Activated T-cell treated with anti-CD3 and anti-CD28 coated beads, Interleukin-2, amount 50 U/mL, for 1 hour (primary cell): ENCODE measurements at regions not wholly inside any gene's neighbourhood (a gene's known extent, or its start where the extent isn't known, plus 50 kb on each side); places are given as distances from the start of the nearest gene placed in this dataset.

ENCODE experiments used
- DNase-seq: peaks from one replicate; pipeline ENCODE4 v3.0.0-alpha.2; 2020

DNA sequence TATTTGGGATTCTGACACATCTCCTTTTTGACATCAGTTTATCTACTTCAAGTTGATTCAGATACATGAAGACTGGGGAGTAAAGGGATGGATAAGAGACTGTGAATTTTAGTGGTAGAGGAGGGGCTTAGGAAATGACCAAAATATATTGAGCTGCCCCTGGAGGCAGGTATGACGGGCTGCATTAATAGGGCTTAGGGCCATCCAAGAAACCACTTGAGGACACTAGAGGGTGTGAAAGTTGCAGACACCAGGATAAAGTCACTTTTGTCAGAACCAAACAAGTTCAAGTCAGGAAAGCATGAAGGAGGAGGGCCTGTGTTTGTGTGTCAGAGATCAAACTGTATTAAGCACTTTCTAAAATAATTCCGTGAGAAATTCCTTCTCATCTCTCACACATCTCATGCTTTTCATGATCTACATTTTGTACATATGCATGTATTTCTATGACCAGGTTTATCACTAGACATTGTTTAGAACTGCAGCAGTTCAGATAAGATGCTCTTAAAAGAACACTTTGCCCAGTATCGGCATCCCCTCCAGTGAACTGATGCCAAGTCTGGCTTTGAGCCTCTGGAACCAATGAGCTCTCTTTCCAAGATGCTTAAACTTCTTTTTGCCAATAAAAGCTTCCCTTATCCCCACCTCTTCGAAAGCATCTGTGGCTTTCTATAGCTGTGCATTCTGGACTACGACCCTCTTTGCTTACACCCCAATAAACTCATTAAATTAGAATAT is 136.9 kb downstream of the SLC38A1 start:
- DNase-seq, result no peak

DNA sequence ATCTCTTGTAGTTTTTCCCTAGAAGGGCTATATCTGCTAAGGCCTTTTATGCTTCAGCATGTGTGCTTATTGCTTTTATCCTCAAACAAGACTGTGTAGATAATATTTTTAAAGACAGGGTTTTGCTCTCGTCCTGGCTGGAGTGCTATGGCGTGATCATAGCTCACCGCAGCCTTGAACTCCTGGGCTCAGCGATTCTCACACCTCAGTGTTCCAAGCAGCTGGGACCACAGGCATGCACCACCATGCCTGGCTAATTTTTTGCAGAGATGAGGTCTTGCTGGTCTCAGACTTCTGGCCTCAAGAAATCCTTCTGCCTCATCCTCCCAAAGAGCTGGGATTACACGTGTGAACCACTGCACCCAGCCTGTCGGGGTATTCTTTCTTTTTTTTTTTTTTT is 137.3 kb upstream of the SCAF11 start:
- DNase-seq, result no peak

DNA sequence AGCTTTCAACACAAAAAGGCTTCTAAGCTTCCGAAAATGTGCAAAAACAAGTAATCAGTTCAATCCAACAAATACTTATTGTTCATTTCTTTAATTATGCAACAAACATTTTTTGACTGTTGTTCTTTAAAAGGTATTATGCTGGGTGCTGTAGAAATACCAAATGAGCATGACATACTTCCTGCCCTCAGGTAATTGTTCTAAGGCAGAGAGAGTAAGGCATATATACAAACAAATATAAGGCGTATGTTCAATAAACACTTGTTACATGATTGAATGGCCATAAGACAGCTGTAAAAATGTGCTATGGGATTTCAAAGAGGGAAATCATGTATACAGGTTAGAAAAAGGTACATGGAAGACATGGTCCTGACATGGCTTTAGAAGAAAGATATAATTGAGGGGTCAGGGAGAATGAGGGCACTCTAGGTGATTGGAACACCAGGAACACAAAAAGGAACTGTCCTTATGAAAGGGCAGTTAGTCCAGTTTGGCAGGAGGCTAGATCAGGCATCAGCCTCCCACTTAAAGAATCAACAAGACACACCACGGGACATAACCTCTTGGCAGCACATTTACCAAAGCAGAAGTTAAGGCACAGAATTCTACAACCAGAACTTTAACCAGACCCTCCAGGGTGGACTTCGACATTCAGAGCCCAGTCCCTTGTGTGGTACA is 135.8 kb upstream of the SCAF11 start:
- DNase-seq, result no peak

DNA sequence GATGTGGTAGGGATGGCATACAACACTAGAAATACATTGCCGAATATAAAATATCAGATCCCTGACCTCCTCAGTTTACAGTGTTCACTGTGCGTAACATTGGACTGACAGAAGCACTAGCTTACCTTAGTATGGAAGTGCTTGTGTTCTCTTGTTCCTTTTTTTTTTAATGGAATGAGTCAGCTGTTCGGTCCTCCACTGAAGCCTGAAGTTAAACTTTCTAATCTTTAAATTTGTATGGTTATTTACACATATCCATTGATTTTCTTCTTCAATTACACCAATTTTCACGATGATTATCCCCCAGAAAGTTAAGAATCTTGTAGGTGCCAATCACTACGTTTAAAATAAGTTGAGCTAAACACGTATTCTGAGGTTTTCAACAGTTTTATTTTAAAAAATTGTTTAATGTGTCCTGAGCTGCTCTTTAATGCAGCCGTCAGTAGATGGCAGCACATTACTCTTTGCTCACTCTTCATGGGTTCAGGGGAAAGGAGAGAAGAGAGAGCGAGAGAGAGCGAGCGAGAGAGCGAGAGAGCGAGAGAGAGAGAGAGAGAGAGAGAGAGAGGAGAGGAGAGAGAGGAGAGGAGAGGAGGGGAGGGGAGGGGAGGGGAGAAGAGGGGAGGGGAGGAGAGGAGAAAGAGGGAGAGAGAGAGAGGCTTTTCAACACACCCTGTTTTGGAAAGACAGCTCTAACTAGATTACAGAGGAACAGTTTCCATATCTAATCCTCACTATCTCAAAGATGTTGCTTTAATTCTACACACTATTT is 134.7 kb upstream of the SCAF11 start:
- DNase-seq, result peak; percentile 27

DNA sequence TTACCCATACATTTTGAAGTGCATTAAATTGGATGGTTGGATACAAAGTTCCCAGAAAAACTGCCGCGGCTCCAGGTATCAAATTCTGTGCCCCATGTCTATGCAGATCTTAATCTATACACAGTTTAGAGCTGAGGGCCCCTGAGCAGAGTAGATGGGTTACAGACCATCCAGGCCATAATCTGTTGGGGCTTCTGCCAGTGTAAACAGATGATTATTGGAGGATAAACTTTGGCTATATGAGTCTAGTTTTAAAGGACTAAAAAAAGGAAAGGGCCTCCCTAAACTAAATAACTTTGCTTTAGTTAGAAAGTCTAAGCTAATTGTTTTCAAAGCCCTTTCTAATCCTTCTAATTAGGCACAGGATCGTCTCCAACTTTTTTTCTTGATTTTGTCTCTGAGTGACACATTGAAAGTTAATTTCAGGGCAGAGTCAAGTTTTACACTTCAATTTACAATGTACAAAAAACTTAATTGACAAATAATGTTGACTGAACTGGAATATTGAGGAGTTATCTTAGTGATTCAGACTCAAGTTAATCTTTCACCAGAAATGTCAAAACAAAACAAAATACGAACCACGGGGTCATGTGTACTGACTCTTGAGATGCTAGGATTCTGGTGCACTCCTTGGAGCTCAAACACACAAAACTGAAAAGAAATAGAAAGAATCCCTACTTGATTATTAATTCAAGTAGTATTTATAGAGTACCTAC is 133.9 kb upstream of the SCAF11 start:
- DNase-seq, result no peak

DNA sequence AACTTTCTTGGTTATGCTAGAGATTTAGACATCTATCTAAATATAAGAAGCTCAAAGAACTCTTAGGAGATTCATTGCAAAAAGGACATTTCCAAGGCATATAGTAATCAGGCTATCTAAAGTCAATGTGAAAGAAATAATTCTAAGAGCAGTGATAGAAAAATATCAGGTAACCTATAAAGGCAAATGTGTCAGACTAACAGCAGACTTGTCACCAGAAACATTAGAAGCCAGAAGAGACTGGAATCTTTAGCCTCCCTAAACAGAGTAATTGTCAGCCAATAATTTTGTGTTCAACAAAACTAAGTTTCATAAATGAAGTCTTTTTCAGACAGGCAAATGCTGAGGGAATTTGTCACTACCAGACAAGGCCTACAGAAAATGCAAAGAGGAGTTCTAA is 122.0 kb upstream of the SCAF11 start:
- DNase-seq, result no peak

DNA sequence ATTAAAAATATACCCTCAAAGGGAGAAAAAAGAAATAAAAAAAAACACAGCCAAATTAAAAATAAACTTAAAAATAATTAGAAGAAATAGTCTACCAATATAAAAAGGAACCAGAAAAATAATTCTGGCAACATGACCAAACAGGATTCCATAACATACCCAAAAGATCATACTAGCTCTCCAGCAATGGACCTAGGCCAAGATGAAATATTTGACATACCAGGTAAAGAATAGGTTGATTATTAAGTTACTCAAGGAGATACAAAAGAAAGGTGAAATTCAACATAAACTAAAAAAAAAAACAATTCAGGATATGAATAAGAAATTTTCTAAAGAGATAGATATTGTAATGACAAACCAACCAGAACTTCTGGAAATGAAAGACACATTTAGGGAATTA is 121.3 kb upstream of the SCAF11 start:
- no peak for DNase-seq

DNA sequence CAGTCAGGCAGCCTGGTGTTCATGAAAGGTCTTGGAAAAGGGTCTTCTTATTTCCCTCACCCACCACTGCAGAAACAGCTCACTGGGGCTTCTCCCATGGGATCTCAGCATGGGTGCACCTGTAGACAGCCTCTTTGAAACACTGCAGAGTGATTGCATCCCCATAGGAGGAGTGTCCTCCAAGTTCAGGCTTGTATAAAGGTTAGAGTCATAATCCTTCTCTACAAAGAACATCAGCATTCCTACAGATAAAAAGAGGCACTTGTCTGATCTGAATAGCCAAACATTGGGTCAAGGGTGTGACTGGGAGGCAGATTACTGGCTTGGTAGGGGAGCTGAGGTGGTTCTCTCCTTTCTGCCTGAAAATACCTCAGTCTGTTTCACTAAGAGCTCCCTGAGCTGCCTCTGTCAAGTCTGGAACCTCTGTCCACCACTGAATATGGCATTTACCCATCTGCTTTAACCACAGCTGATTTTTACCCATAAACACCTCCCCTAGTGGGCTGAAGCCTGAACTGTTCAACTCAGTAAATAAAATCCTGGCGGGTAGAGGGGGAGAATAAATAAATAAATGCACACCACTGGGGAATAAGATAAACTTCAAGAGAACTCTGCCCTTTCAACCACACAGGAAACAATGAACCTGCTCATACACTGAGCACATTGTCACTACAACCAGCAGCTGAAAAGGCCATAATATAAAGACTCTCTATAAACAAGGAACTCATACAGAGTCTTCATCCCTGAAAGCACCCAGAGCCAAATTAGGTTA is 120.7 kb upstream of the SCAF11 start:
- no peak for DNase-seq

DNA sequence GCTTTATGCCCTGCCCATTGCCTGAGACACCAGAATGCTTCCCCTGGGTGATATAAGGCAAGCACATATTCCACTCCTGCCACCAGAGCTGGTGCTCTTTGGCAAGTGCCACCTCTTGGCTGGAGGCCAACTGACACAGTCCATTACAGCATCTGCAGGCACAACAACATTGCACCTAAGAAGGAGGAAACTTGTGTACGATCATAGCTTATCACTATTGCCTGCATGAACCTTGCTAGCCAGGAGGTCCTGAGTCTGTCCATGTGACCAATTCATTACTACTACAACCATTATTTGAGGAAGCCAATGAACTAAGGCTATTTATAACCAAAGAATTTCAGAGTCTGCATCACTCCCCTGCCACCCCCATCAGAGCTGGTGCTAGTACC is 119.8 kb upstream of the SCAF11 start:
- DNase-seq, result no peak

DNA sequence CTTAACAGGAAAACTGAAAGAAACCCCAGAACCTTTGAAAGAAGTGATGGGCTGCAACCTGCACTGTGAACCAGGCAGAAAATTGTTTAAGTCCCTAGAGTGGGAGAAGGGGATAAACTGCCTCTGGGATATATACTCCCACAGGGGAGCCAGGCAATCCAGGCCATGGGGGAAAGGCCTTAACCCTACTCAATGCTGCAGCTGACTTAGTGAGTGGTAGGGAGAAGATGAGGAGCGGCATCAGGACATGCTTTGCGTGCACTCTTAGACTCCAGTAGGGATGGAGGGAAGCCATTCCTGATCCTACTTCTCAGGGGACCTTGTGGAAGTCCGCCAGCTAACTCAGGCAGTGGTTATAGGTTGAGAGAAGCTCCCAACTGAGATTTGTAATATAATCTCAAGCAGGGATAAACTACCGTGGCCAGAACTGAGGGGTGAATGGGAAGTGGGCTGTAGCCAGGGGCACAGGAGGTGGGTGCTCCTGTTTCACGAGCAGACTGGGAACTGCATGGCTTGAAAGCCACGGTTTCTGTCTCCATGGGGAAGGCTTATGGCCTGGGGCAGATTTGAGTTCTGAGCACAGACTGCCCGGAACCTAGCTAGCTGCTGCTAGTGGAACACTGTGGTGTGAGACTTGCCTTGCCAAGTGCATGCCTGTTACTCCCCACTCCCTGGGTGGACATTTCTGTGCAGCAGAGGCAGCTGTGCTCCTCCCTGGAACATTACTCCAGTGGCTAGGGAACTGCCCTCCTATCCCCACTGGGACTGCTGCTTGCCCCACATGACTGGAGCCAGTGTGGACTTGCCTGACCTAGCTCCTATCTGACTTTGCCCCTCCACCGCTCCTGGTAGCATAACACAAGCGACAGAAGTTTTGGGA is 119.2 kb upstream of the SCAF11 start:
- DNase-seq, result no peak

DNA sequence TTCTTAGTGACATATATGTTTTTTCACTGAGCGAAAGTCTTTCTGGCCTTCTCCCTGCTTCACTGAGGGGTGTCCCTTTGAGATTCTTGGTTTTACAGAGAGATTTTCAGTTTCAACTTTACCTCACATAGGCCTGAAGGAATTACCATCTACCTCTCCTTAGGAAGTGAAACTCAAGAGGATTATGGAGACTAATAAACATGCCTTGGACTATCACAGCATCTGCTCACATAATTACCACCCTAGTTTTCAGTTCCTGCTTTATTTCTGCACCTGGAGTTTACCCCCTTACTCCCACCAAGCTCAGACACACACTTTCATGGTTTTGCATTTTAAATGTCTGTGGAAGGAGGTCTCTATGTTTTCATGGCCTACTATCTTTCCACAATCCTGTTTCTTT is 118.3 kb upstream of the SCAF11 start:
- no peak for DNase-seq

DNA sequence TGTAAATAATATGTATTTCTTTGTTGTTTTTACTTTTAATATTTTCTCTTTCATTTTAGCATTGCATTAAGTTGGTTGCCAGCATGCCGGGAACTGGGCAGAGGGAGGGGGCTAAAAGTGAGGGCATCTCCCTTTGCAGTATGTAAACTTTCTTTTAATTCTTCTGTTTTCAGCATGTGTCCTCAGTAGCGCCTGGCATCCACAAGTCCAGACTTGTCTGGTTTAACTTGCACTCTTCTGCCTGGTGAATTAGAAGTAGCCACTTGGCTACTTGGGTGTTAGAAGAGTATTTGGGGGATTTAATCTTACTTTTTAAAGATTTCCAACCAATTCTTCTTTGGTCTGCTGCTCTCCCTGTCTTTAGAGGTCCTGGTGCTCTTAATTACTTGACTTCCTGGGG is 117.2 kb upstream of the SCAF11 start:
- no peak for DNase-seq

DNA sequence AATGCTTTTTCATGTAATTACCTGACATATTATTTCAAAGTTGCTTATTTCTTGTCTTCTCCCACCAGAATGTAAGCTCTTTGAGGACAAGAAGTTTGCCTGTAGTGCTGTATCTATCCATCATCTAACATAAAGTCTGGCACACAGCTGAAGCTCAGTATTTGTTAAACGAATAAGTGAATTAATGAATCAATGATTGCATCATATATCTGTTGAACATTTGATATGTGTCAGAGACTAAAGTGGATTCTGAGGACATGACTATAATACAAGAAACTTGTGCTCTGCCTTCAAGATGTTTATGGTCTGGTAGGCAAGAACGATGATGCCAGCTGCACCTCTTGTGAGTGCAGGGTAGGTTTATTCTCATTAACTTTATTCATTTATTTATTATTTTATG is 115.4 kb upstream of the SCAF11 start:
- DNase-seq, result no peak

DNA sequence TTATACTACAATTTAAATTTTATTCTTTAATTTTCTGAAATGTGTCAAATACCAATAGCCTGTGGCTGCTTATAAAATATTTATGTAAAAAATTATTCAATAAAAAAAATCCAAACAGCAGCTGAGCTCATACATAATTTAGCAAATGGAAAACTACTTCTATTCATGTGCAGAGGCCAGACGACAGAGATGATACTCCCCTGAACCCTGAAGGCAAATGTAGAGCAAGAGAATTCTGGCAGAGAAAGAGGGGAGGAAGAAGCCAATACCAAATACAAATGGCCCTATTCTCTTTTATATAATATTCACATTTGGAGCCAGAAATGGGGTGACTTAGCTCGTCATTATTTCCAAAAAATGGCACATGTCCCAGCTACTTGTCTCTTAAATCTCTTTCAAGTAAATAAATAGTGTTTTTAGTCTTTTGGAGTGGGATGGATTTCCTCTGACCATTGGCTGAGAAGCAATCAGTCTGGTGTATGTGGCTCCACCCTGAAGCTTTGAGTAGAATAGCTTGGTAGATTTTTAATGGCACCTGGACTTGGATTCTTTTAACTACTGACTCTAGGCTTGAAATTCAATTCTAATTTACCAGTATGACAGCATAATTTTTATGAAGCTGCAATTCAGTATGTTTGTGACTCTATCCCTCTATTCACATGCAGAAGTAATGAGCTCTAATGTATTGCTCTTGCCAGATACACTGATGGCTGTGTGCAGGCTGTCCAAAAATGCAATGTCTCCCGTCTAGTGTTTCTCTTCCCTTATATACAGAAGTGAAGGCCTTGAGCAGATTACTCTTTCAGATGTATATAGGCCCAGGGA is 113.4 kb upstream of the SCAF11 start:
- DNase-seq, result no peak

DNA sequence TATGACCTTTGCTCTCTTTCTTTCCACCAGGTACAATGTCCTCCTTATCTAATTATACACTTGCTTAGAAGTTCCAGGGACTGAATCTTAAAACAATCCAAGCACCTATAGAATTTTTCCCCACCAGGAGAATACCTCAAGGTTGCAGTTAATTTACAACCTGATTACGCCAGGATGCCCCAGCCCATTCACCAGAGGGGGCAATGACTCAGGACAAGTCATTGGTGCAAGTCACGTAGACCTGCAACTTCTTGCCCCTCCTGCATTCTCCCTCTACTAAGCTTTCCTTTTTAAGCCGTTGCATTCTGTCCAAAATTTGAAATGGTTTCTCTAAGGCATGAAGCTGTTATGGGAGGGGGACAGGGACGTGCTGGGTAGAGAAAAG is 111.1 kb upstream of the SCAF11 start:
- DNase-seq, result no peak

DNA sequence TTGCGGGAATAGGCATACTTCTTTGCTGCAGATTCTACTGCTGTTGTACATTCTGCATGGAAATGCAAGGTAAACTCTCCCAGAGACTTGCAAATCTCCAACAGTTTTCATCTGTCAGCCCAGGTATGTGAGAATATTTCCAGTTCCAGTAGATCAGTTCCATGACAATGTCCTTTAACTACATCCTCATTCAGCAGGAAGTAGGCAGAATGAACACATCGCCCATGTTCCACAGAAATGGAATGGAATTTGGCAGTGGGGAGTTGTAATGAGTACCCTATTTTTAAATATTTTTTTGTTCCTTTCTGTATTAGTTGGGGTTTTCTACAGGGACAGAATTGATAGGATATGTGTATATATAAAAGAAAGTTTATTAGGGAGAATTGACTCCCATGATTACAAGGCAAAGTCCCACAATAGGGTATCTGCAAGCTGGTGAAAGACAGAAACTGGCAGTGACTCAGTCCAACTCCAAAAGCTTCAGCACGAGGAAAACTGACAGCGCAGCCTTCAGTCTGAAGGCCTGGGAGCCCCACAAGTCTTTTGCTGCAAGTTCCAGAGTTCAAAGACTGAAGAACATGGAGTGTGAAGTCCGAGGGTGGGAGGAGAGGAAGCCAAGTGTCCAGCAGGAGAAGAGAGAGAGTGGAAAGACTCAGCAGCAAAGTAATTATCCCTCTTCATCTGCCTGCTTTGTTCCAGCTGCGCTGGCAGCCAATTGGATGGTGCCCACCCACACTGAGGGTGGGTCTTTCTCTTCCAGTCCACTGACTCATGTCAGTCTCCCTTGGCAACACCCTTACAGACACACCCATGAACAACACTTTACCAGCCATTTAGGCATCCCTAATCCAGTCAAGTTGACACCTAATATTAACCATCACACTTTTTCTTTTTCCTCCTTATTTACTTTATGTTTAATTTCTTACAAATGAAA is 110.4 kb upstream of the SCAF11 start:
- DNase-seq, result no peak

DNA sequence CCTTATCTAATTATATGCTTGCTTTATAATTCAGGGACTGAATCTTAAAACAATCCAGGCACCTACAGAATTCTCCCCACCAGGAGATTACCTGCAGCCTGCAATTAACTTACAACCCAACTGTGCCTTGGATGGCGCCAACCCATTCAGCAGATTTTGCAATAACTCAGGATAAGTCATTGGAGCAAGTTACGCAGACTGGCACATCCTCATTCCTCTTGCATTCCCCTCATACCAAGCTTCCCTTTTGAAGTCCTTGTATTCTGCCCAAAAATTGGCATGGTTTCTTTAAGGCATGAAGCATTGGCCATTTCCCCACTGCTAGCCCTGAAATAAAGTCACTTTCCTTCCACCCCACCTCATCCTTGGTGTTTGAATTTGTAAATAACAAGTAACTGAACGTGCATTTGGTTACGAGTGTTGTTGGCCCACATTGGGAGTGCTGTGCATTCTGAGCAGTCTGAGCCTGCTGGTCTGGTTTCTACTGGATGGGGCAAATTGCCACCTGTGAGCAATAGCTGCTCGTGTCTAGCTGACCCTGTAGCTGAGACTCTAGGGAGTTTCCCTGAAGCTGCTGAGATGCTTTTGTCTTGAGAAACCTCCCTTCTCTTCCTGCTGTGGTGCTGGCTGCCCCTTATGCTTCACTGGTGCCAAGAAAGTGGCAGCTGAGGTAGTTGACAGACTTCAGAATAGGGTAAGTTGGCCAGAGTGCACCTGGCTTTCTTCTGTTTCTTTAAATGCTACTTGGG is 99.2 kb upstream of the SCAF11 start:
- no peak for DNase-seq

DNA sequence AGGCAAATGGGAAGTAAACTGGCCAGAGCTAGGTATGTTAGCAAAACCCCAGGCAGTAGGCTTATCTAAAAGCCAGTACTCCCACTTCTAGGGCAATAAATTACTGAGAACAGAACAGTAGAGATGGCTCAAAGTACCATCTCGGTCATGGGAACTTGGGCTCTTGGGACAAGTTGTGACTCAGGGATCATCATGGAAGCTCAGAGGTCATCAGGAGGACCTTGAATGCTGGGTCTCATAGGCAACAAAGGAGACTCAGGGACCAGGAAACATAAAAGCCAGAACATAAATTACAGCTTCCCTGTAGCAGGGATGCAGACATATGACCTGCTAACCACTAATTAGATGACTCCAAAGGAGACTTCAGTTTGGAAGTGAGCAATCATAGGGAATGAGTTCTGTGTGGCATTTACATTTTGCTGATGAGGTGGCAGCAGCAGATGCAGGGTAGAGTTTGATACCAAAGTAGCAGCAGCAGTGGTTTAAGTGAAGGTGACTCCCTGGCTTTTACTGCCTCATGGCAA is 97.6 kb upstream of the SCAF11 start:
- no peak for DNase-seq
